ENCODE measurements at regions not wholly inside any gene's neighbourhood (a gene's known extent, or its start where the extent isn't known, plus 50 kb on each side); places are given as distances from the start of the nearest gene placed in this dataset.
"Not testable (repeated sequence)": the region's sequence is repeated elsewhere in the genome, so short reads cannot be mapped to it uniquely, and the experiment has no call there.

DNA sequence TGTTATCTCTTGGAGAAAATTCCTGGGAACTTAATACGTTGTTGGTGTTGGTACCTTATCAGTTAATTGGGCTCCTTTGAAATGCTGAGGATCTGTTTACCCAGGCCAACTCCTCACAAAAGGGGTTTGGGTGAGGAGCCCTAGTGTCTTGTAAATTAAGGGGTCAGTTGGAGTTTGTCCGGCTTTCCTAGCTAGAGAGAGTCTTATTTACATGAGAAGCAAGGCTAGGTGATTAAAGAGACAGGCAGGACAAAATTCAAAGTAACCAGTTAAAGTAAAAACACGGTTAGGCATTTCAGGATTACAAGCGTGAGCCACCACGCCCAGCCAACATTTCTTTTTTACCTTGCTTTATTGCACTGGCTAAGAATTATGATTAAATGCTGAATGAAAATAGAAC lies 1178.9 kb upstream of the CRIM1 start:
- TF ChIP-seq, protein P1, sequence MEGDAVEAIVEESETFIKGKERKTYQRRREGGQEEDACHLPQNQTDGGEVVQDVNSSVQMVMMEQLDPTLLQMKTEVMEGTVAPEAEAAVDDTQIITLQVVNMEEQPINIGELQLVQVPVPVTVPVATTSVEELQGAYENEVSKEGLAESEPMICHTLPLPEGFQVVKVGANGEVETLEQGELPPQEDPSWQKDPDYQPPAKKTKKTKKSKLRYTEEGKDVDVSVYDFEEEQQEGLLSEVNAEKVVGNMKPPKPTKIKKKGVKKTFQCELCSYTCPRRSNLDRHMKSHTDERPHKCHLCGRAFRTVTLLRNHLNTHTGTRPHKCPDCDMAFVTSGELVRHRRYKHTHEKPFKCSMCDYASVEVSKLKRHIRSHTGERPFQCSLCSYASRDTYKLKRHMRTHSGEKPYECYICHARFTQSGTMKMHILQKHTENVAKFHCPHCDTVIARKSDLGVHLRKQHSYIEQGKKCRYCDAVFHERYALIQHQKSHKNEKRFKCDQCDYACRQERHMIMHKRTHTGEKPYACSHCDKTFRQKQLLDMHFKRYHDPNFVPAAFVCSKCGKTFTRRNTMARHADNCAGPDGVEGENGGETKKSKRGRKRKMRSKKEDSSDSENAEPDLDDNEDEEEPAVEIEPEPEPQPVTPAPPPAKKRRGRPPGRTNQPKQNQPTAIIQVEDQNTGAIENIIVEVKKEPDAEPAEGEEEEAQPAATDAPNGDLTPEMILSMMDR (conservative IDR thresholded peaks at IDR 0.05; ENCODE audit: low read length), result not testable (repeated sequence)
- TF ChIP-seq EZH2phosphoT487 (IDR thresholded peaks at IDR 0.05; ENCODE audit: borderline replicate concordance), result not testable (repeated sequence)
